ENCODE measurements at regions not wholly inside any gene's neighbourhood (a gene's known extent, or its start where the extent isn't known, plus 50 kb on each side); places are given as distances from the start of the nearest gene placed in this dataset.
"Not testable (repeated sequence)": the region's sequence is repeated elsewhere in the genome, so short reads cannot be mapped to it uniquely, and the experiment has no call there.

- no peak for DNase-seq (ENCODE audit: low spot score)
Measured at GRCh38 chr4:19214591-19215186, 1037.0 kb upstream of the SLIT2 start.

GRCh38 chr4:19213388-19213787 is 1038.3 kb upstream of the SLIT2 start:
- DNase-seq (ENCODE audit: low spot score): no peak

GRCh38 chr4:19205853-19206252 is 1045.9 kb upstream of the SLIT2 start:
- DNase-seq (ENCODE audit: low spot score): no peak

DNA sequence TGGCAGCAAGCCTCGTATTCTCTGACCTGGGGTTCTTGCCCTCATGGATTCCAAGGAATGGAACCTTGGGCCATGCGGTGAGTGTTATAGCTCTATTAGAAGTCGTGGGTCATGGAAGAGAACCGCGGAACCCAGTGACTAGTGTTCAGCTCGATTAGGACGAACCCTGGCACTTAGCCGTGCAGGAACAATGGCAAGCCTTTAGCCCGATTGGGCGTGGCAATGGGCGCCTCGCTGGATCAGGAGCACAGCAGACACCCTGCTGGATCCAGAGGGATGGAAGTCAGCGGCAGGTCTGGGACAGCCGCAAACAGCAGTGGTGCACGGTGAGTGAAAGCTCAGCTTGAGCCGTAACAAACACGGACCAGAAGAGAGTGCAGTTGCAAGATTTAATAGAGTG is 1053.9 kb upstream of the SLIT2 start:
- not testable (repeated sequence) for DNase-seq (ENCODE audit: low spot score)

GRCh38 chr4:19195696-19196095 is 1056.0 kb upstream of the SLIT2 start:
- no peak for DNase-seq (ENCODE audit: low spot score)

DNA sequence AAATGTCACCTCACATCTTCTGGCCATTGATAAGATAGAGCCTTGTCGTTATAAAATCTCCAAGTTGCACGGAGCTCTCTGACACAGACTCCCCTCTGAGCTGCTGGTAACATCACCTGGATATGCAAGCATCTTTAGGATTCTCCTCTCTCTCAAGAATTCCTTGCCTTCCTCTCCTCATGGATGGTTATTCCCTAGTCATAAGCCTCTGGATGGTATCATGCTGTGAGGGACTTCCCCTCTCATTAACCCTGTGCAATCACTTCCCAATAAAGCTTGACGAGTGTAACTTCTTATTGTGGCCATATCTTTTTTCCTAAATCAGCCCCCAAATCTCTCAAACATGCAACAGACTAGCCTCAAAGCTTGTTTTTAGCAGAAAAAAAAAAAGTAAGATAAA is 1057.0 kb upstream of the SLIT2 start:
- no peak for DNase-seq (ENCODE audit: low spot score)

- DNase-seq (ENCODE audit: low spot score): no peak
Measured at GRCh38 chr4:19193274-19193981, 1058.3 kb upstream of the SLIT2 start.

DNA sequence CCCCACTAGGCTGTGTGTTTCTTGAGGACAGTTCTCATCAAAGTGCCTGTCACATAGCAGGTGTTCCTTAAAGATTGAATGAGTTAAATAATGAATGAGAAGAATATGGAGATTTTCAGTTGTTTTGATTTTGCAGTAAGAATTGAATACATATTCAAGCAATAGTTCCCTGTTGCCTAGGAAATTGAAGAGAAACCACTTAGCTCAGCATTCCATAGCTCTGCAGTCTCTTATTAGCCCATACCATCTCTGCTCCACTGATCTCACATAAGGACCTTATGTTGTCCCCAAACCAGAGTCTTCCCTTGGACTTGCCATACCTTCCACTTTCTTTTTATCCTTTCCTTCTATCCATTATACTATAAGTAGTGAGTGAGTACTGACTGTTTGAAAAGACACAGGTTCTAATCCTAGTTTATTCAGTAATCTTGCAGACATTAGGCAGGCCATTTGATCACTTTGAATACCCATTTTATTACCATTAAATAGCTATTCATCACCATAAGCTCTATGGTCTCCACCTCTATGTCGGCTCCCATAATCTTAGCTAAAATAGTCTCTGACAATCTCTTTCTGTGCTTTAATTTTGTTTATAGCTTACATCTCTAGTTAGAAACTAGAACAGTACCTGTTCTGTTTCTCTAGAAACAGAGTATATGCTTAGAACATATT is 1059.6 kb upstream of the SLIT2 start:
- no peak for DNase-seq (ENCODE audit: low spot score)

GRCh38 chr4:19187691-19188090 is 1064.0 kb upstream of the SLIT2 start:
- DNase-seq (ENCODE audit: low spot score): no peak

- no peak for DNase-seq (ENCODE audit: low spot score)
Measured at GRCh38 chr4:19187096-19187495, 1064.6 kb upstream of the SLIT2 start.

DNA sequence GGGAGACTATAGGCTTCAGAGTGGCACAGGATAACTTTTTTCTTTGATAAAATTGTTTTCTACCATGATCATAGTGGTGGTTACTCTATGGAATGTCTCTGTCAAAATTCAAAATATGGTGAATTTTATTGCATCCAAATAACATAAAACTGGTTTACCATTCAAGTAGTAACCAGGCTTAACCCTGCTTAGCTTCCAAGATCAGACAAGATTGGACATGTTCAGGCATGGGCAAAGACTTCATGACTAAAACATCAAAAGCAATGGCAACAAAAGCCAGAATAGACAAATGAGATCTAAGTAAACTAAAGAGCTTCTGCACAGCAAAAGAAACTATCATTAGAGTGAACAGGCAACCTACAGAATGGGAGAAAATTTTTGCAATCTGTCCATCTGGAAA is 1070.1 kb upstream of the SLIT2 start:
- not testable (repeated sequence) for DNase-seq (ENCODE audit: low spot score)

- DNase-seq (ENCODE audit: low spot score): no peak
Measured at GRCh38 chr4:19178835-19179234, 1072.9 kb upstream of the SLIT2 start.

DNA sequence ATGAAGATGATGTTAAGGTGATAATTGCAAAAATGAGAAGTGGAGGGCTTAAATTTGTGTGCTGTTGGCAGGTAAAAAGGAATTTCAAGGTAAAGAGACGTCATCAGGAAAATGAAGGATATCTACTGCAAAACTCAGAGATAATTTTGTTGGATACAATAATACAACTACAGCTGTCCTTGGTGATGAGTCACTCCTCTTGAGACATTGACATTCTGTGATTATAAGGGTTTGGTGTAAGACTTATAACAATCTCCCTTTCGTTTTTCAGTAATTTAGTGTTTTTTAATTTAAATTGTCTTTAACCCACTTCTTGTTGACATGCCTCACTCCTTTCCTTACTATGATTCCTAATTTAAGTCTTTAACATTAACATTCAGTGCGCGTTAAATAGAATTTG is 1074.1 kb upstream of the SLIT2 start:
- no peak for DNase-seq (ENCODE audit: low spot score)

DNA sequence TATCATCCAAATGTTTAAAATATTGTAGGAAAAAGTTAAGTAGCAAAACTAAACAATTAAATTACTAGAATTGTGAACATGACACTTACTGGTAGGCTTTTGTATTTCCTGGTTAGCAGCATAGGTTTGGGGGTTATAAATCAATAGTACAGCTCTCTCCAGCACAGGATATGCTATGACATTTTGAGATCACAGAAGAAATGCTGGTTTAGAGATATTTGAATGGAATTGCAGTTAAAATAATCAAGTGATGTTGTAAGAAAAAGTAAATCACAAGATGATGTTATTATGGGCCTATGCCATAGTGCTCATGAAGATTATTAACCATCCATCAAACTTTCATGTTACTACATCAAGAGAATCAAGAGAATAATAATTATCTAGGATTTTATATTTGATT is 1079.9 kb upstream of the SLIT2 start:
- no peak for DNase-seq (ENCODE audit: low spot score)

GRCh38 chr4:19167311-19167710 is 1084.4 kb upstream of the SLIT2 start:
- DNase-seq (ENCODE audit: low spot score): no peak

DNA sequence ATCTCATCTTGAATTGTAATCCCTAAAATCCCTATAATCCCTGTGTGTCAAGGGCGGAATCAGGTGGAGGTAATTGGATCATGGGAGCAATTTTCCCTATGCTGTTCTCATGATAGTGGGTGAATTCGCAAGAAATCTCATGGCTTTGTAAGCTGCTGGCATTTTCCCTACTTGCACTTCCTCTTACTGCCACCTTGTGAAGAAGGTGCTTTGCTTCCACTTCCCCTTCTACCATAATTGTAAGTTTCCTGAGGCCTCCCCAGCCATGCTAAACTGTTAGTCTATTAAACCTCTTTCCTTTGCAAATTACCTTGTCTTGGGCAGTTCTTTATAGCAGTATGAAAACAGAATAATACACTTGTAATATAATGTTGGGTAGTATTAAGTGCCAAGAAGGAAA is 1087.4 kb upstream of the SLIT2 start:
- DNase-seq (ENCODE audit: low spot score): no peak

DNA sequence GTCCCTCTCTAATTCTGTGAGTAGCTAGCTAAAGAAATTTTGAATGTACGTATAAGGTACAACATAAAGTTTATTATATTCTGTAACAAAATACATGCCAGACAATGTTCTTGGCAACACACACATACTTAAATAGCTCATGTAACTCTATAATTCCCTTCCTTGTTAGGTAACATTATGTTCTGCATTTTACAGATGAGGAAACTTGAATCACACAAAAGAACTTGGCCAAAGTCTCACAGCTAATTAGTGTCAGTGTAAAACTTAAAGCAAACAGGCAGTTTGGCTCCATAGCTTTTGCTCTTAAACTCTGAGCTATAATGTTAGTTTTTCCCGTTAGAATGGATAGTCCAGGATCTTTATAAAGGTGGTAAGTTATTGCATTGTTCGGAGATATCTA is 1091.8 kb upstream of the SLIT2 start:
- no peak for DNase-seq (ENCODE audit: low spot score)

GRCh38 chr4:19158107-19158809 is 1093.4 kb upstream of the SLIT2 start:
- no peak for DNase-seq (ENCODE audit: low spot score)

DNA sequence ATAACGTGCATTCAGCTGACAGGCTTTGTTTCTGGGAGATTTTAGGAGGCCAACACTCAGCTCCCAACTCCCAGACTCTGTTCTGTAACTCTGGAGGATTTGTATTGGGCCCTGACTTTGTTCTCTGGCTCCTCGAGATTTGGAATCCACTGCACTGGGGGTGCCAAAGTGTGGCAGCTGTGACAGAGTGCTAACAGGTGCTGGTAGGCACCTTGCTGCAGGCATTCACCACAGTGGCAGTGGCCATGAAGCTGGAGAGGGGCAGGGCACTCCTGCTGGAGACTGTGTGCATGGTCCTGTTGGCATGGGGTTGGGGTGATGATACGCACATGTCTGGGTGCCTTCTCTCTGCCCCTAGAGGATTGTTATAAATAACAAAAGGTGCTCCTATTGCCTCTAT is 1094.9 kb upstream of the SLIT2 start:
- no peak for DNase-seq (ENCODE audit: low spot score)

DNA sequence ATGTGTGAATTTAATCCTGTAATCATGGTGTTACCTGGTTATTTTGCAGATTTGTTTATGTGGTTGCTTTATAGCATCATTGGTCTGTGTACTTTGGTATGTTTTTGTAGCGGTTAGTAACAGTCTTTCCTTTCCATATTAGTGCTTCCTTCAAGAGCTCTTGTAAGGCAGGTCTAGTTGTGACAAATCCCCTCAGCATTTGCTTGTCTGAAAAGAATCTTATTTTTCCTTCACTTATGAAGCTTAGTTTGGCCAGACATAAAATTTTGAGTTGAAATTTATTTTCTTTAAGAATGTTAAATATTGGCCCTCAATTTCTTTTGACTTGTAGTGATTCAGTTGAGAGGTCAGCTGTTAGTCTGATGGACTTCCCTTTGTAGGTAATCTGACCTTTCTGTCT is 1096.1 kb upstream of the SLIT2 start:
- DNase-seq (ENCODE audit: low spot score): no peak

GRCh38 chr4:19154267-19154666 is 1097.4 kb upstream of the SLIT2 start:
- not testable (repeated sequence) for DNase-seq (ENCODE audit: low spot score)

GRCh38 chr4:19152264-19152663 is 1099.4 kb upstream of the SLIT2 start:
- DNase-seq (ENCODE audit: low spot score): no peak

DNA sequence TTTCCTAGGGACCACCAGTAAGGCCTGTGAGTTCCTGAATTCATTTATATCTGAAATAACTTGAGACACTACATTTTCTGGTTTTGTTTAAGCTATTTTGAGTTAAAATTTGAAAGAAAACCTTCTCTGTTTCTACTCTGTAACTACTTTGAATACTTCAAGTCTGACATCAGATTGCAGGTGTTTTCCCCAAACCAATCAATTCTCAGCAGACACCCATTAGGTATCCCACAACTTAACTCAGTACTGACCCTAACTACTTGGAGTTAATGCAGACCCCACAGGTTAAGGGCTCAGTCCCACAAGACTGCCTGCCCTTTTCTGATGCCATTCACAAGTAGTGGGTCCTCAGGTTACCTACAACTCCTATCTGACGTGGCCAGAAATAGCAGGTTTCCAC is 1100.0 kb upstream of the SLIT2 start:
- DNase-seq (ENCODE audit: low spot score): no peak

Data from putamen (tissue), 1 donor.